HEK293T (cell line): ENCODE measurements at regions not wholly inside any gene's neighbourhood (a gene's known extent, or its start where the extent isn't known, plus 50 kb on each side); places are given as distances from the start of the nearest gene placed in this dataset.

Experiments used
- CTCF ChIA-PET: fragments of 350-600 bp; formaldehyde crosslinking; extraction: SDS; loops from one replicate; lab custom pipeline; 2021; ENCODE audit warnings: antibody characterized with exemption, inconsistent platforms; lab: Yijun Ruan, JAX
- POLR2A ChIA-PET: fragments of 350-600 bp; formaldehyde crosslinking; extraction: SDS; loops from one replicate; lab custom pipeline; 2020; ENCODE audit warnings: antibody characterized with exemption, inconsistent platforms; lab: Yijun Ruan, JAX
- DNase-seq: peaks from one replicate; pipeline ENCODE4 v3.0.0; 2012; ENCODE audit warnings: mixed read lengths; ENCODE audit errors: extremely low spot score
- ARNT ChIP-seq: fragments of 450-650 bp; IDR thresholded peaks from 2 replicates; pipeline ENCODE4 v1.6.1; 2017; ENCODE audit warnings: mild to moderate bottlenecking
- BHLHE40 ChIP-seq: fragments of 450-650 bp; IDR thresholded peaks from 2 replicates; pipeline ENCODE4 v1.6.1; 2016; ENCODE audit warnings: mild to moderate bottlenecking, moderate library complexity, borderline replicate concordance
- CTBP1 ChIP-seq: fragments of 450-650 bp; IDR thresholded peaks from 2 replicates; pipeline ENCODE4 v1.6.1; 2016; ENCODE audit warnings: borderline replicate concordance
- ELF4 ChIP-seq: fragments of 450-650 bp; IDR thresholded peaks from 2 replicates; pipeline ENCODE4 v1.6.1; 2017; ENCODE audit warnings: antibody characterized with exemption
- FOXA1 ChIP-seq: fragments of 450-650 bp; IDR thresholded peaks from 2 replicates; pipeline ENCODE4 v1.6.1; 2016; ENCODE audit warnings: mild to moderate bottlenecking
- FOXK2 ChIP-seq: fragments of 450-650 bp; IDR thresholded peaks from 2 replicates; pipeline ENCODE4 v1.6.1; 2016; ENCODE audit warnings: mild to moderate bottlenecking
- FOXM1 ChIP-seq: fragments of 450-650 bp; IDR thresholded peaks from 2 replicates; pipeline ENCODE4 v1.6.1; 2017; ENCODE audit warnings: mild to moderate bottlenecking, borderline replicate concordance
- HDGF ChIP-seq: fragments of 450-650 bp; IDR thresholded peaks from 2 replicates; pipeline ENCODE4 v1.6.1; 2017; ENCODE audit warnings: antibody characterized with exemption, borderline replicate concordance
- L3MBTL2 ChIP-seq: fragments of 450-650 bp; conservative IDR thresholded peaks from 2 replicates; pipeline ENCODE4 v1.6.1; 2016; ENCODE audit warnings: mild to moderate bottlenecking
- LEF1 ChIP-seq: fragments of 450-650 bp; IDR thresholded peaks from 2 replicates; pipeline ENCODE4 v1.6.1; 2017; ENCODE audit warnings: mild to moderate bottlenecking, borderline replicate concordance
- NFRKB ChIP-seq: fragments of 450-650 bp; IDR thresholded peaks from 2 replicates; pipeline ENCODE4 v1.6.1; 2016; ENCODE audit warnings: mild to moderate bottlenecking, moderate library complexity
- PKNOX1 ChIP-seq: fragments of 450-650 bp; IDR thresholded peaks from 2 replicates; pipeline ENCODE4 v1.6.1; 2016
- SP1 ChIP-seq: fragments of 450-650 bp; IDR thresholded peaks from 2 replicates; pipeline ENCODE4 v1.6.1; 2017
- SUZ12 ChIP-seq: fragments of 450-650 bp; IDR thresholded peaks from 2 replicates; pipeline ENCODE4 v1.6.1; 2016; ENCODE audit warnings: mild to moderate bottlenecking
- TARDBP ChIP-seq: fragments of 450-650 bp; IDR thresholded peaks from 2 replicates; pipeline ENCODE4 v1.6.1; 2016
- ZNF384 ChIP-seq: fragments of 450-650 bp; IDR thresholded peaks from 2 replicates; pipeline ENCODE4 v1.6.1; 2016

GRCh38 chr1:84083307-84083706 lies 60.8 kb upstream of the PRKACB start:
- CTCF ChIA-PET = no interaction called here
- POLR2A ChIA-PET = no interaction called here
- TF ChIP-seq PKNOX1 = peak; percentile 76
- no peak for TF ChIP-seq ELF4
- no peak for TF ChIP-seq CTBP1
- TF ChIP-seq TARDBP = no peak
- DNase-seq = no peak

- no peak for TF ChIP-seq FOXM1
- TF ChIP-seq SUZ12 = no peak
- TF ChIP-seq BHLHE40 = no peak
- TF ChIP-seq SP1 = no peak
- TF ChIP-seq ELF4 = no peak
- no peak for TF ChIP-seq ZNF384
- no peak for TF ChIP-seq TARDBP
- no peak for TF ChIP-seq ARNT
- no peak for TF ChIP-seq CTBP1
- TF ChIP-seq NFRKB = no peak
- DNase-seq = no peak
- ChIA-PET POLR2A (no interaction called here), CTCF (interaction anchor here (0.6 kb wide), 1 partner anchor 279 kb away, joined by 3 read pairs; no protein-coding TSS in a partner anchor)
These were observed 65.2 kb upstream of the PRKACB start for GRCh38 chr1:84078842-84079202.

GRCh38 chr1:84078108-84078841 lies 65.8 kb upstream of the PRKACB start:
- ChIA-PET POLR2A (interaction anchor here (0.6 to 1.0 kb wide), 5 partner anchors 12 to 610 kb away, joined by 3 to 5 read pairs (median 3); partner anchors contain the start of genes GNG5 and SPATA1), CTCF (interaction anchor here (0.6 kb wide), 1 partner anchor 280 kb away, joined by 3 read pairs; no protein-coding TSS in a partner anchor)
- TF ChIP-seq FOXA1 (no peak), TARDBP (no peak), HDGF (0 out of 2 replicates have a peak, but pooled peaks have one; percentile 60)
- DNase-seq = peak; percentile 41

- POLR2A ChIA-PET = interaction anchor here (0.6 to 1.0 kb wide), 7 partner anchors 12 to 611 kb away, joined by 3 to 5 read pairs (median 3); partner anchors contain the start of genes GNG5 and SPATA1
- CTCF ChIA-PET = no interaction called here
- TF ChIP-seq ZNF384 (no peak), TARDBP (peak; percentile 53; the same call in 1 of the 2 replicates), FOXA1 (no peak), NFRKB (no peak), ARNT (0 out of 2 replicates have a peak, but pooled peaks have one; percentile 46), HDGF (no peak), FOXM1 (peak; percentile 76; the same call in 1 of the 2 replicates), SUZ12 (no peak), L3MBTL2 (peak; percentile 87)
- DNase-seq = peak; percentile 94
These were observed 66.5 kb upstream of the PRKACB start for GRCh38 chr1:84077476-84078107.

GRCh38 chr1:84073266-84073665 lies 70.8 kb upstream of the PRKACB start:
- TF ChIP-seq LEF1 (no peak), FOXM1 (no peak)
- CTCF ChIA-PET = no interaction called here
- POLR2A ChIA-PET = no interaction called here
- DNase-seq = no peak

GRCh38 chr1:84069236-84069845 lies 70.4 kb upstream of the TTLL7 start:
- DNase-seq = no peak
- no peak for TF ChIP-seq FOXA1
- TF ChIP-seq SUZ12 = no peak
- peak; percentile 62 for TF ChIP-seq ZNF384
- 0 out of 2 replicates have a peak, but pooled peaks have one; percentile 3 for TF ChIP-seq L3MBTL2
- CTCF ChIA-PET = no interaction called here
- POLR2A ChIA-PET = no interaction called here

- POLR2A ChIA-PET = no interaction called here
- CTCF ChIA-PET = no interaction called here
- no peak for DNase-seq
- no peak for TF ChIP-seq ARNT
- no peak for TF ChIP-seq SUZ12
- no peak for TF ChIP-seq SP1
- no peak for TF ChIP-seq NFRKB
- TF ChIP-seq CTBP1 = no peak
- no peak for TF ChIP-seq ELF4
- TF ChIP-seq L3MBTL2 = no peak
- no peak for TF ChIP-seq LEF1
- no peak for TF ChIP-seq TARDBP
These were observed 63.6 kb upstream of the TTLL7 start for GRCh38 chr1:84062496-84062895.

- CTCF ChIA-PET = no interaction called here
- POLR2A ChIA-PET = no interaction called here
- DNase-seq = no peak
- TF ChIP-seq PKNOX1 (no peak), FOXA1 (no peak), LEF1 (no peak), CTBP1 (no peak), BHLHE40 (no peak), FOXK2 (no peak), FOXM1 (no peak), HDGF (no peak), ELF4 (no peak), ZNF384 (no peak), SP1 (no peak), SUZ12 (no peak), L3MBTL2 (no peak), NFRKB (no peak), ARNT (no peak), TARDBP (no peak)
These were observed 62.4 kb upstream of the TTLL7 start for GRCh38 chr1:84061336-84061735.
